ENCODE measurements at regions not wholly inside any gene's neighbourhood (a gene's known extent, or its start where the extent isn't known, plus 50 kb on each side); places are given as distances from the start of the nearest gene placed in this dataset.

DNA sequence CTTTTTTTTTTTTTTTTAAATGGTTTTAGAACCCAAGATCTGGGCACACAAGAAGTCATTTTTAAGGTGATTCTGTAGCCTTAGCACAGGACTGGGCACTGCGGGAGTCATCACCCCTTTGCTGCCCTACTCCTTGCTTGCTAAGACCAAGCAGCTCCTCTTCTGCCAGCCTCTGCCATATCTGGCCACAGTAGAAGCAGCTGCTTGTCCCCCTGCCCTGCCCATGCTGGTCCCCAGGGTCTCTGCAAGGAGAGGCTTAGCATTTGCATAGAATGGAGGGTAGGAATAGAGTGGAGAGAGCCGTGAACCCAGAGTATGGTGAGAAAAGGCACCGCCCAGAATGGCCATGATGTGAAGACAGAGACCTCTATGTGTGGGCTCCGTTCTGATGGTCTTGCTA is 109.3 kb downstream of the ADRA2C start:
- TF ChIP-seq, protein P1, sequence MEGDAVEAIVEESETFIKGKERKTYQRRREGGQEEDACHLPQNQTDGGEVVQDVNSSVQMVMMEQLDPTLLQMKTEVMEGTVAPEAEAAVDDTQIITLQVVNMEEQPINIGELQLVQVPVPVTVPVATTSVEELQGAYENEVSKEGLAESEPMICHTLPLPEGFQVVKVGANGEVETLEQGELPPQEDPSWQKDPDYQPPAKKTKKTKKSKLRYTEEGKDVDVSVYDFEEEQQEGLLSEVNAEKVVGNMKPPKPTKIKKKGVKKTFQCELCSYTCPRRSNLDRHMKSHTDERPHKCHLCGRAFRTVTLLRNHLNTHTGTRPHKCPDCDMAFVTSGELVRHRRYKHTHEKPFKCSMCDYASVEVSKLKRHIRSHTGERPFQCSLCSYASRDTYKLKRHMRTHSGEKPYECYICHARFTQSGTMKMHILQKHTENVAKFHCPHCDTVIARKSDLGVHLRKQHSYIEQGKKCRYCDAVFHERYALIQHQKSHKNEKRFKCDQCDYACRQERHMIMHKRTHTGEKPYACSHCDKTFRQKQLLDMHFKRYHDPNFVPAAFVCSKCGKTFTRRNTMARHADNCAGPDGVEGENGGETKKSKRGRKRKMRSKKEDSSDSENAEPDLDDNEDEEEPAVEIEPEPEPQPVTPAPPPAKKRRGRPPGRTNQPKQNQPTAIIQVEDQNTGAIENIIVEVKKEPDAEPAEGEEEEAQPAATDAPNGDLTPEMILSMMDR (IDR thresholded peaks at IDR 0.05) = no peak
- TF ChIP-seq POLR2AphosphoS5 (IDR thresholded peaks at IDR 0.05) = no peak
- no peak for TF ChIP-seq EP300 (IDR thresholded peaks at IDR 0.05)
